ENCODE measurements at regions not wholly inside any gene's neighbourhood (a gene's known extent, or its start where the extent isn't known, plus 50 kb on each side); places are given as distances from the start of the nearest gene placed in this dataset.

DNA sequence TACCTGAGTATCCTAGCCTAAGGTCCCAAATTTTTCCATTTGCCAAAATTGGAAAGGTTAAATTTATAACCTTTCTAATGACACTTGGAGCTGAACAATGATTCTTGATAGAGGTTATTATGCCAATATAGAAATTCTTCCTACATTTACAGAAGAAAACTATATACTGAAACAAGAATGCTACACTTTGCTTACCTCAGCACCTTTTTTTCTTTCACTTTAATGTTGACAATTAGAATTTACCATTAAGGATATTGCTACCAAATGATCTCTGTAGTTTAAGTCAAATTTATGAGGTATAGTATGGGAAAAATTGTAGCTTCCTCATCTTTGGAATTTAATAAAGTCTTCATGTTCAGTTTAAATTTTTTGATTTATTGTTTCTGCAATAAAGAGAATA is 577.0 kb downstream of the NR4A2 start:
- TF ChIP-seq ZNF121 (CRISPR knock-in tag; IDR thresholded peaks at IDR 0.05) (no peak), ZNF423 (CRISPR knock-in tag; IDR thresholded peaks at IDR 0.05) (no peak), KAT7 (CRISPR knock-in tag; IDR thresholded peaks at IDR 0.05; ENCODE audit: borderline replicate concordance) (no peak), GABPB1 (CRISPR knock-in tag; IDR thresholded peaks at IDR 0.05) (no peak), GTF2I (CRISPR knock-in tag; conservative IDR thresholded peaks at IDR 0.05) (no peak), NFATC4 (CRISPR knock-in tag; IDR thresholded peaks at IDR 0.05) (no peak), RELA (CRISPR knock-in tag; IDR thresholded peaks at IDR 0.05; ENCODE audit: borderline replicate concordance) (no peak), TEAD4 (CRISPR knock-in tag; IDR thresholded peaks at IDR 0.05) (no peak), NFE2L1 (CRISPR knock-in tag; IDR thresholded peaks at IDR 0.05) (no peak), CBFB (CRISPR knock-in tag; IDR thresholded peaks at IDR 0.05; ENCODE audit: low read depth) (no peak)
- TF ChIP-seq, protein P1, sequence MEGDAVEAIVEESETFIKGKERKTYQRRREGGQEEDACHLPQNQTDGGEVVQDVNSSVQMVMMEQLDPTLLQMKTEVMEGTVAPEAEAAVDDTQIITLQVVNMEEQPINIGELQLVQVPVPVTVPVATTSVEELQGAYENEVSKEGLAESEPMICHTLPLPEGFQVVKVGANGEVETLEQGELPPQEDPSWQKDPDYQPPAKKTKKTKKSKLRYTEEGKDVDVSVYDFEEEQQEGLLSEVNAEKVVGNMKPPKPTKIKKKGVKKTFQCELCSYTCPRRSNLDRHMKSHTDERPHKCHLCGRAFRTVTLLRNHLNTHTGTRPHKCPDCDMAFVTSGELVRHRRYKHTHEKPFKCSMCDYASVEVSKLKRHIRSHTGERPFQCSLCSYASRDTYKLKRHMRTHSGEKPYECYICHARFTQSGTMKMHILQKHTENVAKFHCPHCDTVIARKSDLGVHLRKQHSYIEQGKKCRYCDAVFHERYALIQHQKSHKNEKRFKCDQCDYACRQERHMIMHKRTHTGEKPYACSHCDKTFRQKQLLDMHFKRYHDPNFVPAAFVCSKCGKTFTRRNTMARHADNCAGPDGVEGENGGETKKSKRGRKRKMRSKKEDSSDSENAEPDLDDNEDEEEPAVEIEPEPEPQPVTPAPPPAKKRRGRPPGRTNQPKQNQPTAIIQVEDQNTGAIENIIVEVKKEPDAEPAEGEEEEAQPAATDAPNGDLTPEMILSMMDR (IDR thresholded peaks at IDR 0.05), result no peak
- TF ChIP-seq, protein P2, sequence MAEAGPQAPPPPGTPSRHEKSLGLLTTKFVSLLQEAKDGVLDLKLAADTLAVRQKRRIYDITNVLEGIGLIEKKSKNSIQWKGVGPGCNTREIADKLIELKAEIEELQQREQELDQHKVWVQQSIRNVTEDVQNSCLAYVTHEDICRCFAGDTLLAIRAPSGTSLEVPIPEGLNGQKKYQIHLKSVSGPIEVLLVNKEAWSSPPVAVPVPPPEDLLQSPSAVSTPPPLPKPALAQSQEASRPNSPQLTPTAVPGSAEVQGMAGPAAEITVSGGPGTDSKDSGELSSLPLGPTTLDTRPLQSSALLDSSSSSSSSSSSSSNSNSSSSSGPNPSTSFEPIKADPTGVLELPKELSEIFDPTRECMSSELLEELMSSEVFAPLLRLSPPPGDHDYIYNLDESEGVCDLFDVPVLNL (CRISPR knock-in tag; IDR thresholded peaks at IDR 0.05; ENCODE audit: borderline replicate concordance, low read depth), result no peak
- TF ChIP-seq, protein P3, sequence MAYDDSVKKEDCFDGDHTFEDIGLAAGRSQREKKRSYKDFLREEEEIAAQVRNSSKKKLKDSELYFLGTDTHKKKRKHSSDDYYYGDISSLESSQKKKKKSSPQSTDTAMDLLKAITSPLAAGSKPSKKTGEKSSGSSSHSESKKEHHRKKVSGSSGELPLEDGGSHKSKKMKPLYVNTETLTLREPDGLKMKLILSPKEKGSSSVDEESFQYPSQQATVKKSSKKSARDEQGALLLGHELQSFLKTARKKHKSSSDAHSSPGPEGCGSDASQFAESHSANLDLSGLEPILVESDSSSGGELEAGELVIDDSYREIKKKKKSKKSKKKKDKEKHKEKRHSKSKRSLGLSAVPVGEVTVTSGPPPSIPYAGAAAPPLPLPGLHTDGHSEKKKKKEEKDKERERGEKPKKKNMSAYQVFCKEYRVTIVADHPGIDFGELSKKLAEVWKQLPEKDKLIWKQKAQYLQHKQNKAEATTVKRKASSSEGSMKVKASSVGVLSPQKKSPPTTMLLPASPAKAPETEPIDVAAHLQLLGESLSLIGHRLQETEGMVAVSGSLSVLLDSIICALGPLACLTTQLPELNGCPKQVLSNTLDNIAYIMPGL (CRISPR knock-in tag; IDR thresholded peaks at IDR 0.05), result no peak
- TF ChIP-seq, protein P4, sequence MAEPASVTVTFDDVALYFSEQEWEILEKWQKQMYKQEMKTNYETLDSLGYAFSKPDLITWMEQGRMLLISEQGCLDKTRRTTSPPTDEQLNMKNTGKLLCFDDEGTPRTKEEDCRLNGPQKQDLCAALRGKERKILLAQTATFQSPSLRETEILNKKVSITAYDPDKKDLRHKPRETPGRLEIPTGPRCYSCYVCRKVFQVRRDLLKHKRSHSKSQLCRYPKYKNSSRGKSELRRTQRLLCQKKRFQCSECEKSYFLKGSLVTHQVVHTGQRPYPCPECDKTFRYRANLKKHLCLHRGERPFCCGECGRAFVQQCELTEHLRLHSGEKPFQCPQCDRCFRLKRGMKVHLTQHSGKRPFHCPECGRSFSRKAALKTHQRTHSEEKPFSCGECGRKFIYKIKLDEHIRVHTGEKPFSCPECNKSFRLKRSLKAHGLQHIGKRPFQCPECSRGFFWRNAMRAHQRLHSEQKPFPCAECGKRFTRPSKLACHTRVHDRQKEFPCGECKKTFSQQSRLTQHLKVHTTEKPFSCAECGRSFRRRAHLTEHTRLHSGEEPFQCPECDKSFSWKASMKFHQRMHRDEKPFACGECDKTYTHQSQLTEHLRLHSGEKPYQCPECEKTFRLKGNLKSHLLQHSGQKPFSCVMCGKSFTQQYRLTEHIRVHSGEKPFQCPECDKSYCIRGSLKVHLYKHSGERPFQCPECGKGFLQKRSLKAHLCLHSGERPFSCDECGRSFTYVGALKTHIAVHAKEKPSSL (CRISPR knock-in tag; conservative IDR thresholded peaks at IDR 0.05), result no peak
